H1 (cell line): ENCODE measurements at regions not wholly inside any gene's neighbourhood (a gene's known extent, or its start where the extent isn't known, plus 50 kb on each side); places are given as distances from the start of the nearest gene placed in this dataset.

Experiments used
- CTCF ChIA-PET: fragments of 300-600 bp; sonication (Branson Sonifier 250); formaldehyde crosslinking; loops from one replicate; lab custom pipeline; 2021; ENCODE audit not compliant: partially characterized antibody; lab: Charles Lee
- POLR2A ChIA-PET: fragments of 300-600 bp; sonication (Branson Sonifier 250); formaldehyde crosslinking; loops from one replicate; lab custom pipeline; 2021; ENCODE audit warnings: inconsistent platforms; ENCODE audit not compliant: partially characterized antibody; lab: Charles Lee
- DNase-seq, 2 experiments: peaks; one replicate each; pipeline versions ENCODE4 v3.0.0 to v3.0.0-alpha.2; 2010 to 2022; ENCODE audit warnings: low spot score in 2 of 2, low read depth in 1 of 2, mixed read lengths in 1 of 2
- FAIRE-seq: peaks from 2 replicates; lab custom pipeline; 2011; peaks lifted over from hg19 to GRCh38; lab: Jason Lieb, UNC
- H2AFZ ChIP-seq: 2 replicates; pipeline ENCODE4 v1.8.1; 2012; ENCODE audit warnings: low read length, inconsistent platforms
- H2AK5ac ChIP-seq: 2 replicates; pipeline ENCODE4 v1.6.1; 2013; ENCODE audit warnings: low read depth, low read length
- H2BK120ac ChIP-seq: replicated peaks from 2 replicates; pipeline ENCODE3; 2013; ENCODE audit warnings: low read depth, low read length, inconsistent platforms
- H2BK12ac ChIP-seq: 2 replicates; pipeline ENCODE4 v1.6.1; 2013; ENCODE audit warnings: low read depth, low read length
- H2BK15ac ChIP-seq: 2 replicates; pipeline ENCODE4 v1.6.1; 2013; ENCODE audit warnings: low read length
- H2BK20ac ChIP-seq: 2 replicates; pipeline ENCODE4 v1.6.1; 2013; ENCODE audit warnings: low read length
- H2BK5ac ChIP-seq: 2 replicates; pipeline ENCODE4 v1.6.1; 2013; ENCODE audit warnings: low read depth, low read length
- H3K14ac ChIP-seq: 2 replicates; pipeline ENCODE4 v1.6.1; 2013; ENCODE audit warnings: inconsistent platforms; ENCODE audit not compliant: insufficient read length
- H3K18ac ChIP-seq: 2 replicates; pipeline ENCODE4 v1.6.1; 2013; ENCODE audit warnings: low read length; ENCODE audit errors: extremely low read depth
- H3K23ac ChIP-seq: 2 replicates; pipeline ENCODE4 v1.6.1; 2013; ENCODE audit warnings: inconsistent platforms; ENCODE audit not compliant: insufficient read length
- H3K23me2 ChIP-seq: 2 replicates; pipeline ENCODE4 v1.6.1; 2013; ENCODE audit warnings: low read depth, low read length
- H3K27ac ChIP-seq: 2 replicates; pipeline ENCODE4 v1.6.1; 2011; ENCODE audit warnings: low read depth, low read length, inconsistent platforms
- H3K27me3 ChIP-seq, 4 experiments: replicated peaks in 1 of 4; 1 replicate in 1 of 4; 2 replicates in 3 of 4; pipeline versions ENCODE4 v1.6.1 to v1.8.1; 2011 to 2013; ENCODE audit warnings: low read length in 3 of 4, mild to moderate bottlenecking in 3 of 4, inconsistent platforms in 2 of 4, mixed read lengths in 2 of 4, moderate library complexity in 1 of 4; ENCODE audit not compliant: control insufficient read depth in 3 of 4, insufficient read depth in 3 of 4; ENCODE audit errors: extremely low read depth in 1 of 4
- H3K36me3 ChIP-seq, 4 experiments: 2 replicates each; pipeline versions ENCODE4 v1.6.1 to v1.8.1; 2011 to 2013; ENCODE audit warnings: mild to moderate bottlenecking in 4 of 4, low read length in 3 of 4, moderate library complexity in 2 of 4, control low read depth in 1 of 4, inconsistent platforms in 1 of 4; ENCODE audit not compliant: insufficient read depth in 4 of 4, control insufficient read depth in 2 of 4
- H3K4ac ChIP-seq: replicated peaks from 2 replicates; pipeline ENCODE3; 2013; ENCODE audit warnings: low read length, low read depth, mixed read lengths, inconsistent platforms; ENCODE audit not compliant: insufficient read length
- H3K4me1 ChIP-seq, 4 experiments: replicated peaks in 1 of 4; 1 replicate in 1 of 4; 2 replicates in 3 of 4; pipeline versions ENCODE4 v1.6.1 to v1.8.1; 2011 to 2013; ENCODE audit warnings: low read length in 3 of 4, inconsistent platforms in 2 of 4, mixed read lengths in 1 of 4; ENCODE audit not compliant: insufficient read depth in 4 of 4, control insufficient read depth in 3 of 4
- H3K4me2 ChIP-seq, 2 experiments: 2 replicates each; pipeline versions ENCODE4 v1.6.1 to v1.8.1; 2011 to 2013; ENCODE audit warnings: low read depth in 2 of 2, low read length in 2 of 2, control low read depth in 1 of 2, inconsistent platforms in 1 of 2, mild to moderate bottlenecking in 1 of 2; ENCODE audit not compliant: insufficient read depth in 1 of 2
- H3K4me3 ChIP-seq, 4 experiments: fragments of 200-600, 300-600 bp in 1 of 4; sonication (generic), shearing (Covaris generic), sonication (Bioruptor Twin) in 1 of 4; 2 replicates each; pipeline versions ENCODE4 v1.5.1 to v1.8.1; 2011 to 2016; ENCODE audit warnings: low read length in 4 of 4, low read depth in 3 of 4, control low read depth in 2 of 4, inconsistent platforms in 2 of 4, mild to moderate bottlenecking in 2 of 4, mixed read lengths in 1 of 4, moderate library complexity in 1 of 4; ENCODE audit not compliant: insufficient read depth in 2 of 4; ENCODE audit errors: extremely low read depth in 1 of 4
- H3K56ac ChIP-seq: replicated peaks from 2 replicates; pipeline ENCODE3; 2013; ENCODE audit warnings: low read depth, mild to moderate bottlenecking, mixed read lengths, low read length, inconsistent platforms; ENCODE audit not compliant: insufficient read length
- H3K79me1 ChIP-seq: 2 replicates; pipeline ENCODE4 v1.6.1; 2013; ENCODE audit warnings: low read depth, low read length, control low read depth
- H3K79me2 ChIP-seq, 2 experiments: 2 replicates each; pipeline versions ENCODE4 v1.6.1 to v1.8.1; 2012 to 2013; ENCODE audit warnings: low read length in 2 of 2, mild to moderate bottlenecking in 2 of 2, inconsistent platforms in 1 of 2; ENCODE audit not compliant: insufficient read depth in 2 of 2, control insufficient read depth in 1 of 2
- H3K9ac ChIP-seq, 4 experiments: replicated peaks in 1 of 4; 1 replicate in 1 of 4; 2 replicates in 3 of 4; pipeline versions ENCODE4 v1.6.1 to v1.8.1; 2011 to 2013; ENCODE audit warnings: low read depth in 3 of 4, low read length in 3 of 4, control low read depth in 2 of 4, mild to moderate bottlenecking in 2 of 4, moderate library complexity in 2 of 4, inconsistent platforms in 1 of 4; ENCODE audit errors: extremely low read depth in 1 of 4
- H3K9me3 ChIP-seq, 2 experiments: 2 replicates each; pipeline versions ENCODE4 v1.6.1 to v1.8.1; 2012 to 2013; ENCODE audit warnings: mild to moderate bottlenecking in 2 of 2, moderate library complexity in 2 of 2, control low read depth in 1 of 2, inconsistent platforms in 1 of 2, low read depth in 1 of 2, low read length in 1 of 2, mixed read lengths in 1 of 2; ENCODE audit not compliant: insufficient read depth in 2 of 2
- H4K20me1 ChIP-seq, 2 experiments: replicated peaks in 1 of 2; 2 replicates each; pipeline versions ENCODE3 to v1.8.1; 2011 to 2013; ENCODE audit warnings: inconsistent platforms in 2 of 2, low read length in 2 of 2, mild to moderate bottlenecking in 1 of 2; ENCODE audit not compliant: insufficient read depth in 2 of 2, control insufficient read depth in 1 of 2
- H4K5ac ChIP-seq: 2 replicates; pipeline ENCODE4 v1.6.1; 2013; ENCODE audit warnings: low read length, low read depth, mixed read lengths, inconsistent platforms; ENCODE audit not compliant: insufficient read length
- H4K8ac ChIP-seq: 2 replicates; pipeline ENCODE4 v1.8.0; 2013; ENCODE audit warnings: mild to moderate bottlenecking, moderate library complexity, low read length, inconsistent platforms; ENCODE audit not compliant: insufficient read depth; ENCODE audit errors: extremely low read depth
- H4K91ac ChIP-seq: replicated peaks from 2 replicates; pipeline ENCODE3; 2013; ENCODE audit warnings: low read length, mixed read lengths, inconsistent platforms; ENCODE audit not compliant: insufficient read length
- CHD1 ChIP-seq: IDR thresholded peaks from 2 replicates; pipeline ENCODE4 v1.6.1; 2012; ENCODE audit warnings: low read depth, low read length, improper control_type of control experiment
- JUN ChIP-seq: IDR thresholded peaks from 2 replicates; pipeline ENCODE4 v1.6.1; 2011; ENCODE audit warnings: low read depth, mild to moderate bottlenecking, improper control_type of control experiment, low read length
- JUND ChIP-seq: IDR thresholded peaks from 2 replicates; pipeline ENCODE4 v1.6.1; 2011; ENCODE audit warnings: mild to moderate bottlenecking, improper control_type of control experiment, low read length
- SRF ChIP-seq: IDR thresholded peaks from 2 replicates; pipeline ENCODE4 v1.6.1; 2011; ENCODE audit warnings: mild to moderate bottlenecking, low read depth, low read length, moderate library complexity
- whole genome bisulfite sequencing, 2 experiments: shearing (Covaris generic) in 1 of 2; methylation state at CpG; one replicate each; pipeline versions ENCODE4 v1.1.6 to v1.1.7; 2013 to 2015; ENCODE audit warnings: low lambda C conversion rate in 2 of 2, mixed read lengths in 2 of 2, inconsistent platforms in 1 of 2, low coverage in 1 of 2, missing lambda C conversion rate in 1 of 2; ENCODE audit not compliant: insufficient replicate concordance in 2 of 2, insufficient coverage in 1 of 2, insufficient read length in 1 of 2; ENCODE audit errors: extremely low coverage in 1 of 2, missing lambda C conversion rate in 1 of 2; 5-methylcytosine and 5-hydroxymethylcytosine counted together

- no peak overlapping the region for H4K91ac ChIP-seq
- no peaks in the 10 kb centered on the region for H3K23me2 ChIP-seq
- no peak overlapping the region for H4K8ac ChIP-seq
- no peaks in the 10 kb centered on the region for H4K20me1 ChIP-seq
- no peaks in the 10 kb centered on the region for H3K4me1 ChIP-seq
- H3K79me2 ChIP-seq, result no peaks in the 10 kb centered on the region
- no peak overlapping the region for H3K18ac ChIP-seq
- no peak overlapping the region for H3K4me2 ChIP-seq
- H3K27ac ChIP-seq, result no peak overlapping the region
- CTCF ChIA-PET, result no interaction called here
- no peak overlapping the region for H3K23ac ChIP-seq
- no peaks in the 10 kb centered on the region for H3K79me1 ChIP-seq
- H3K4ac ChIP-seq, result no peak overlapping the region
- no peak overlapping the region for H3K9ac ChIP-seq
- no peak overlapping the region for H3K4me3 ChIP-seq
- H2BK20ac ChIP-seq, result no peak overlapping the region
- no peaks in the 10 kb centered on the region for H3K27me3 ChIP-seq
- FAIRE-seq (no peak), DNase-seq (no peak)
- 90% methylated on average over 2 of the region's 2 CpGs; no CpG with 5 or more reads in 1 of the 2 experiments for WGBS, 2 experiments
- H2BK5ac ChIP-seq, result no peak overlapping the region
- no peak overlapping the region for H3K56ac ChIP-seq
- H4K5ac ChIP-seq, result no peak overlapping the region
- H3K14ac ChIP-seq, result no peak overlapping the region
- H2BK15ac ChIP-seq, result no peak overlapping the region
- no peak overlapping the region for H2BK12ac ChIP-seq
- H2AK5ac ChIP-seq, result no peak overlapping the region
- no peak overlapping the region for H2AFZ ChIP-seq
- H3K36me3 ChIP-seq, result no peaks in the 10 kb centered on the region
- H2BK120ac ChIP-seq, result no peak overlapping the region
- no peak for TF ChIP-seq SRF
- no peak for TF ChIP-seq JUND
- no peak for TF ChIP-seq JUN
- TF ChIP-seq CHD1, result no peak
- no peaks in the 10 kb centered on the region for H3K9me3 ChIP-seq
- POLR2A ChIA-PET, result interaction anchor here (1.4 kb wide), 1 partner anchor 9 kb away, joined by 3 read pairs; no protein-coding TSS in a partner anchor
Measured at GRCh38 chr2:138355244-138355643, 146.3 kb upstream of the SPOPL start.
